Esophagus mucosa (tissue), 1 donor: ENCODE measurements at regions not wholly inside any gene's neighbourhood (a gene's known extent, or its start where the extent isn't known, plus 50 kb on each side); places are given as distances from the start of the nearest gene placed in this dataset.

ENCODE experiments used
- ATAC-seq: fragments of 200-7000 bp; cut with Tn5 transposase; one replicate; pipeline ENCODE4 v1.9.1; 2020
- donor health status: DM: yes; HTN: yes; CAD: no.

- ATAC-seq: no peak
Observed at GRCh38 chr9:2984491-2984890, 140.6 kb upstream of the PUM3 start.

DNA sequence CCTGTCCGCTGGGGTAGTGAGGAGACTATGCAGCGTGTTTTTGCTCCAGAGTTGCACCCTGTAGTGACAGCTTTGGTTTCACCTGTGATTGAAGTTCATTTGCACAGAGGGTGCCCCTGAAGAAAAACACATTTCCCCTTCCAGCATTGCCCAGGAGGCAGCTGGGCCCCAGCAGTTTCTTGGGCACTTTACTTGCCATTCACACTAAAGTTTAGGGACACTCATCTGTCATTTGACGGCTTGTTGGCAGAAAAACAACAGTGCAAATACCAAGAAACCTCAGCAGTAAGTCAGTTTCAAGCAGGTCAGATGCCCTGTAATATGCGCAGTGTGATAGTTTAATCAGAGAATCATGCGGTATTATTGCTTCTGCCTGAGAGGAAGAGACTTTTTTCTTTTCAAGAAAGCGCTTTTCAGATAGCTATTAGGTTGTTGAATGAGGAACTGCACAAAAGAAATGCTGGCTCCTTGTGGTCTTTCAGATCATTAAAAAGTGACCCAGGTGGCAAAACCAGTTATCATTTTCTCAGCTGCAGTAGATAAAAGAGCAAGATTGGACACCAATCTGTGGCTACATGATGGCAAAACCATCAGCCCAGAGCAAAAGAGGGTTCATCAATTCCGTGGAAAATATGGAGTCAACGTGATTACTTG, 136.2 kb upstream of the PUM3 start:
- no peak for ATAC-seq

GRCh38 chr9:2972475-2972874, 128.6 kb upstream of the PUM3 start:
- no peak for ATAC-seq

- no peak for ATAC-seq
Observed at GRCh38 chr9:2970864-2971263, 127.0 kb upstream of the PUM3 start.

- no peak for ATAC-seq
Observed at GRCh38 chr9:2967766-2968165, 123.9 kb upstream of the PUM3 start.

DNA sequence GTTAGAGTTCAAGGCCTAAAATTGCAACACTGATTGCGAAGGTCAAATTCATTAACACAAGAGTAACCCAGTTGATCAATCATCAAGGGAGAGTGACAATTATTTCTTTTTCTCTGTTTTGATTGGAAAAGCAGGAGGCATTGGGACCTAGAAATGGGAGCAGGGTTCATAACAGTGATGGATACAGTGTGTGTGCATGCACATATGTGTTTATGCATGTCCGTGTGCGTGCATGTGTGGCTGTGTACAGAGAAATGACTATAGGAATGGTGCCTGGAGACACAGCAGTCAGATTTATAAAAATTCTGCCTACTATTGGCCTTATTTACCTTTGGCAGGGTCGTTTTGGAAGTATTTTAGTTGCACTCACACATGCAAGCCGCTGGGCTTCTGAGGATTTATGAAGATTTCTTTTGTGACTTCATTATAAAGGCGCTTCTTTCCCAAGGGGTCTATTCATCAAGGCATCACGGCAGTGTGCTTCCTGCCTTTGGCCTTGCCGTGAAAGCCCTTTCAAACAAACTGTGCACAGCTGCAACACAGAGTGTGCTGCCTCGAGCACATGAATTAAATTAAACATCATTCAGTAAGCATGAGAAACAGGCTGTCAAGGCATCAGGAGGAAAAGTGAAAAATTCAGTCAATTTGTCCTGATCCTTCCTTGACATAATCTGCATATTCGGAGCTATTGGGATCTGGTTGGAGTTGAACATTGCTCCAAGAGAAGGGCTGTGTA, 122.8 kb upstream of the PUM3 start:
- no peak for ATAC-seq

- ATAC-seq: no peak
Observed at GRCh38 chr9:2964470-2964869, 120.6 kb upstream of the PUM3 start.

DNA sequence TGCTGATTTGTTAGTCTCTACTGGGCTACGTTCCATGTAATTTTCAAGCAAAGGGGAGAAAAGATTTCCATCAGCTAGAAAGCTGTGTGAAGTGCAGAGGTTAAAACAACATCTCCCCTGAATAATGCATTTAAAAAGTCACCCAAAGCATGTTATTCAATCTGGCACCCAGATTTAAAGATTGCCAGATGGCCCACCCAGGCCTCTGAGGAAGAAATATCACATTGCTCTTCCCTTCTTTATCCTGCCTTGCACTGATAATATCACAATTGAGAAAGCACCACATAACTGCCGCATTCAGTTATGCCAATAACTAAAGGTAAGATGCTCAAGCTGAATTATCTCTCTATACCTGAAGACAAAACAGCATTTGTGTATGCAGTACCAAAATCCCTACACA, 119.4 kb upstream of the PUM3 start:
- no peak for ATAC-seq

DNA sequence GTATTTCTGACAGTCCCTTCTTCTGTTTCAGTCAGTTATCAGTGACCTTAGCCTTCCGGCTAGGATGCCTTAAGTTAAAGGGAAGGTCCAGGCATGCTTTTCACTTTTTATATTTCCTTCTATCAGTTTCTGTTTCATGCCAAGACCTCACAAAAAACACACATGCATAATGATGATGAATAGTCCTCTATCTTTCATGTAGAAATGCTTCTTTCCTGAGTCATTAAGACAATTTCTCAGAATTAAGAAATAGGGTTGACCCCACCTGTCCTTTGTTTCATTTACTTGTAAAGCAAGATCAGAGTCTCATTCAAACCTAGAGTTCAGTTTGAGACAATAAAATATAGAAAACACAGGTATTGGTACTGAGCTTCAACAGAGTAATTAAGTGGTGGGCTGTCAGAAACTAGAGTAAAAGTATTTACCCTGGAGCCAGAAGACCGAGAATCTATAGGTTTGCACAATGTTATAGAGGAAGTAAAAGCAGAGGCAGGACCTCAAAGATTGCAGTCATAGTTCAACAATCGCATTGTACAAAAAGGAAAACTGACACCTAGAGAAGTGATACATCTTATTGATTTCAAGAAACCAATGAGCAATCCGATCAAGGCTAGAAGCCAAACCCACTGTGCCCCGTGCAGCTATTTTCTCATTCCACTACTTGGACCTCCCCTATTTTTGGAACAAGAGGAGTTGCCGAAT, 118.7 kb upstream of the PUM3 start:
- no peak for ATAC-seq

DNA sequence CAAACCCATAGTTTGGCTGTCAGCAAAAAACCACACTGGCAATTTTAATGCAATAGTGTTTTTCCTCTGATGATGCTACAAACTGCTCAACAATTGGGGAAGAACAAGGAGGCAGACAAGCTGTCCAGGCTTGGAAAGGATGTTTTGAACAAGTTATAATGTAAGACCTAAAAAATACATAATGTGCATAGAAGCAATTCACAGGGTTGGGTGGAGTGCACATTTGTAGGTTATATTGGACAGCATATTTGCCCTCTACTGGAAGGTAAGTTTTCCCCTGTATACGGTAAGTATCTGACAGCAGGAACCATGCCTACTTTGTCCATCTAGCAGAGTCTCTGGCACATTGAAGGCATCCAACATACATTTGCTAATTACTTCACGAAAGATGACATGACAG, 114.3 kb upstream of the PUM3 start:
- no peak for ATAC-seq

DNA sequence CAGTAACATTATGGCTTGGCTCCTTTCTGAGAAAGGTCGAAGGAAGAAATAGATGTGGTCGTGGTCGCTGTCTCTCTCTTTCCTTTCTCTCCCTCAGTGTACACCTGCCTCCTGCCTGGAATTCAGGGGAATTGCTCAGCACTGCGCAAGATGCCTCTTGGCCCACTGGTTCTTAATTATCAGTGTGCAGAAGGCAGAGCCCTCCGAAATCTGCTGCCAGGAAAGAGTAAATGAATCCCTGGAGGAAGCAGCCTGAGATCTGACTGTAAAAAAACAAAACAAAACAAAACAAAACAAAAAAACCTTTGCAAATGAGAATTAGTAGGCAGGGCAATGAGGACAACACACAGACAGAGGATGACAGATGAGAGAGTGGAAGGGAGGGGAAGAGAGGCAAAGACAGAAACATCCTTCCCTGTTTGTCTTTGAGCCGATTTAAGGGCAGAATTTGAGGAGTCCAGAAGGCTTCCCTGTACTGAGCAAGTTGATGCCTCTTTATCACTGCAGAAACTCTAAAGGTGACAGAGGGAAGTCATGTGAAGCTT, 113.8 kb upstream of the PUM3 start:
- no peak for ATAC-seq

DNA sequence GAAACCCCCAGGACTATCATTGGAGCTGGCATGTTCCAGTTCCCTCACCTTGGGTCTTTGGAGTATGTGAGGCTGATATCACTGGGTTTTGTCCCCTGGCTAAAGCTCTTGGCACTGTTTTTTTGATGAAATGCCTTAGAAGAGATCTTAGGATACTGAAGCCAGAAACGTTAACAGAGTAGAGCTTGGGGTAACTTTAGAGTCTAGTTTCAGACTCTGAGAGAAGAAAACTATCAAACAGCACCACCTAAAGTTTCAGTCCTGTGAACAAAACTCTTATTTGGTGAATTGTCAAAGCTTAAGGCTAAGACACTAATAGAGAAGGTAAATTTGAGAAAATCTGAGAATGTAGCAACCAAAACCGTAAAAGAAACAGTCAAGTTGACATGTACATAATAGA, 111.7 kb upstream of the PUM3 start:
- ATAC-seq: no peak

DNA sequence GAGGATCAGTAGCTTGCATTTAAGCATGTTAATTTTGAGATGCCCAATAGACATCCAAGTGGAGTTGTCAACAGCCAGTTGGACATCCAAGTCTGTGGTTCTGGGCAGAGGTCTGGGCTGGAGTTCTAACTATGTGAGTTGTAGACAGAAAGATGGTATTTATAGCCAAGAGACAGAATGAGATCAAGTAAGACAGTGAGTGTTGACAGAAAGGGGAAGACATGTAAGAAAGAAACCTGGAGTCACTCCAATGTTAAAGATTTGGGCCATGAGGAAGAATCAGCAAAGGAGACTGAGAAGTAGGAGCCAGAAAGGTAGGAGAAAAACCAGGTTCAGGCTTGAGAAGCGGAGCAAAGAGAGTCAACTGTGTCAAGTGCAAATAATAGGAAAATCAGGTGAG, 95.5 kb upstream of the PUM3 start:
- ATAC-seq: no peak

GRCh38 chr9:2936221-2936620, 92.3 kb upstream of the PUM3 start:
- no peak for ATAC-seq

- no peak for ATAC-seq
Observed at GRCh38 chr9:2934883-2935282, 91.0 kb upstream of the PUM3 start.

DNA sequence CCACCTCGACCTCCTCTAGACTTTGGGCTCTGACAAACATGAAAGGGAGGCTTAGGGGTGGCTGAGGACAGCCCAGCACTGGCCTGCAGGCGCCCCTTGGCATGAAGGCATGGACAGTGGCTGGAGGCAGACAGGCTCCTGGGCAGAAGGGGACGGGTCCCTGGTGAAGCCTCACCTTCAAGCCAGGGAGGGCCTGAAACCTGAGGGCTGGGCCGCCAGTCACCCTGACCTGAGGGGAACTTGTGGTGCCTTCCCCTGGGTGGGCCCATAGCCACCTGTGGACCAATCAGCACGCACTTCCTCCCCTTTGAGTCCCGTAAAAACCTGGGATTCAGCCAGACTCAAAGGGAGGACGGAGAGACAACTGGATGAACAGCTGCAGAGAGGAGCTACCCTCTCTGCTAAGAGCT, 90.4 kb upstream of the PUM3 start:
- ATAC-seq: no peak

GRCh38 chr9:2933165-2934095, 89.5 kb upstream of the PUM3 start:
- peak; percentile 15 for ATAC-seq

- ATAC-seq: no peak
Observed at GRCh38 chr9:2928411-2928810, 84.5 kb upstream of the PUM3 start.

DNA sequence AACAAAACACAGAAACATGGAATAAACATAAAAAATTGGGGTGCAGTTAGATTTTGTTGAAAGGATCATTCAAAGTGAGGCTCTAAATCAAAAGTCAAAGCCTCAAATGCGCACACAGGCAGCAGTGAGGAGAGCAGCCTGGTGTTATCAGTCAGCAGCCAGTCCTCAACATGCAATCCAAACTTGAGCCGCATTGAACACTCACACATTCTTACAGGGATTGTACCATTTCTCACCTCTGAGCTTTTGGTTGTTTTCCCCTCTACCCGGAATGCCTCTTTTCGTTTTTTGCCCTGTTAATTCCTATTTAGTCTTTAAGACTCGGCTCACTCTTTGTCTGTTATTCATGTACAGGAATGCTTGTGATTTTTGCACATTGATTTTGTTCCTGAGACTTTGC, 81.1 kb upstream of the PUM3 start:
- ATAC-seq: no peak

DNA sequence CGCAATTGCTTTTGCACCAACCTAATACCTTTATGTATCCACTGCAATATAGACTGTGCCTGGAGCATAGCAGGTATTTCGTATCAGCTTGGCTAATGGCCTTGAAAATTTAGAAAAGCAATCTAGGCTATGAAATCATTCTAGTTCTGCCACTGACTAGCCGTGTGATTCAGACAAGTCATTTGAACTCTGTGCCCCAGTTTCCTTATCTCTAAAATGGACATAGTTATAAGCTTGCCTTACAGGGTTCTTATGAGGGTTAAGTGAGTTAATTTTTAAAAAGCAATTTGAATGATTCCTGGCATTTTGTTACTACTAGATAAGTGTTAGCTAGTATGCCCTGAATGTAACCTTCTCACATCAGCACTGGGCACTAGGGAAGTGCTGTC, 80.5 kb upstream of the PUM3 start:
- ATAC-seq: no peak

DNA sequence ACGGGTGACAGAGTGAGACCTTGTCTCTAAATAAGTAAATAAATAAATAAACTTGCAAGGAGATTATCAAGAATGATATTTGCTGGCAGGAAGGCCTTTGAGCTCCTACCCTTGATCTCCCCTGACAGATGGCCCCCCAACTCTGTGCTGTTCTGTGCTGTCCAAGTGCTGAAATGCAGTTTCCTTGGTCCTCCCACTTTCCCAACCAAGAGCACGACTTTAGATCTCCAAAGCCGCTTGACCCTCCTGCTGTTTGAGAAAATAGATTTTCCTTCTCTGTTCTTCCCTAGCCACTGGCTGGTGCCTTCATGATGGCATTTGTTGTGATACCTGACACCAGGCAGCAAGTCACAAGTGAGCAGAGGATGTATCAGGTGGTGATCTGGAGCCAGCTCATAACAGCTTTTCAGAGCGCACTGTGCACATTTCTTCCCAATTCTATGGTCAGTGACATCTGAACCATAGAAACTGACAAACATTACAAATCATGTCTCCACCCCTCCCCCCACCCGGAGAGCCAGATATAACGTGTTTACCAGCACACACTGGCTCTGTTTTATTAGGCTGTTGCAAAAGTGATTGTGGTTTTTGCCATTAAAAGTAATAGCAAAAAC, 80.0 kb upstream of the PUM3 start:
- no peak for ATAC-seq

GRCh38 chr9:2919347-2919746, 75.5 kb upstream of the PUM3 start:
- ATAC-seq: no peak
